ENCODE measurements at regions not wholly inside any gene's neighbourhood (a gene's known extent, or its start where the extent isn't known, plus 50 kb on each side); places are given as distances from the start of the nearest gene placed in this dataset.

DNA sequence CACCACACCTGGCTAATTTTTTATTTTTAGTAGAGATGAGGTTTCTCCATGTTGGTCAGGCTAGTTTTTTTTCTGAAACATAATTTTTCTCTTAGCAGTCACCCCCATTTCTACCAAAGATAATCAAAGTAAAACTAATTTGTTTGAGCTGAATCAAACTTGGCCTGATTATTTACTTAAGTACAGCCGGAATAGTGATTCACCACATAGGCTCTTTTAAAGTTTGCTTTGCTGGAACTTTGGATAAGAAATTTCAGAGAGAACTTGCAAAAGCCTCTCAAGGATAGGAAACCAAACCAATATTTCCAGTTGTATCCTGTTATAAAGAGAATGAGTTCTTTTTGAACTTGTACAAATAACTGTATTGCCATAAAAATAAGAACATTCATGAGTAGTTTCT, 105.0 kb upstream of the SYNCRIP start:
- TF ChIP-seq NFIC (IDR thresholded peaks at IDR 0.05) (no peak), FOXM1 (IDR thresholded peaks at IDR 0.05; ENCODE audit: borderline replicate concordance, low read depth) (no peak), TAF1 (IDR thresholded peaks at IDR 0.05; ENCODE audit: low read depth) (no peak), EP300 (IDR thresholded peaks at IDR 0.05; ENCODE audit: borderline replicate concordance) (no peak), CEBPB (IDR thresholded peaks at IDR 0.05) (no peak), CREB1 (IDR thresholded peaks at IDR 0.05; ENCODE audit: low read depth) (no peak), YY1 (IDR thresholded peaks at IDR 0.05; ENCODE audit: low read depth) (no peak), ZBTB7A (IDR thresholded peaks at IDR 0.05; ENCODE audit: low read depth) (no peak), TEAD4 (IDR thresholded peaks at IDR 0.05) (no peak), EGR1 (IDR thresholded peaks at IDR 0.05) (no peak), RAD21 (IDR thresholded peaks at IDR 0.05; ENCODE audit: low read depth) (no peak)
- TF ChIP-seq, protein P1, sequence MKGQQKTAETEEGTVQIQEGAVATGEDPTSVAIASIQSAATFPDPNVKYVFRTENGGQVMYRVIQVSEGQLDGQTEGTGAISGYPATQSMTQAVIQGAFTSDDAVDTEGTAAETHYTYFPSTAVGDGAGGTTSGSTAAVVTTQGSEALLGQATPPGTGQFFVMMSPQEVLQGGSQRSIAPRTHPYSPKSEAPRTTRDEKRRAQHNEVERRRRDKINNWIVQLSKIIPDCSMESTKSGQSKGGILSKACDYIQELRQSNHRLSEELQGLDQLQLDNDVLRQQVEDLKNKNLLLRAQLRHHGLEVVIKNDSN (IDR thresholded peaks at IDR 0.05) = no peak
- TF ChIP-seq, protein P2, sequence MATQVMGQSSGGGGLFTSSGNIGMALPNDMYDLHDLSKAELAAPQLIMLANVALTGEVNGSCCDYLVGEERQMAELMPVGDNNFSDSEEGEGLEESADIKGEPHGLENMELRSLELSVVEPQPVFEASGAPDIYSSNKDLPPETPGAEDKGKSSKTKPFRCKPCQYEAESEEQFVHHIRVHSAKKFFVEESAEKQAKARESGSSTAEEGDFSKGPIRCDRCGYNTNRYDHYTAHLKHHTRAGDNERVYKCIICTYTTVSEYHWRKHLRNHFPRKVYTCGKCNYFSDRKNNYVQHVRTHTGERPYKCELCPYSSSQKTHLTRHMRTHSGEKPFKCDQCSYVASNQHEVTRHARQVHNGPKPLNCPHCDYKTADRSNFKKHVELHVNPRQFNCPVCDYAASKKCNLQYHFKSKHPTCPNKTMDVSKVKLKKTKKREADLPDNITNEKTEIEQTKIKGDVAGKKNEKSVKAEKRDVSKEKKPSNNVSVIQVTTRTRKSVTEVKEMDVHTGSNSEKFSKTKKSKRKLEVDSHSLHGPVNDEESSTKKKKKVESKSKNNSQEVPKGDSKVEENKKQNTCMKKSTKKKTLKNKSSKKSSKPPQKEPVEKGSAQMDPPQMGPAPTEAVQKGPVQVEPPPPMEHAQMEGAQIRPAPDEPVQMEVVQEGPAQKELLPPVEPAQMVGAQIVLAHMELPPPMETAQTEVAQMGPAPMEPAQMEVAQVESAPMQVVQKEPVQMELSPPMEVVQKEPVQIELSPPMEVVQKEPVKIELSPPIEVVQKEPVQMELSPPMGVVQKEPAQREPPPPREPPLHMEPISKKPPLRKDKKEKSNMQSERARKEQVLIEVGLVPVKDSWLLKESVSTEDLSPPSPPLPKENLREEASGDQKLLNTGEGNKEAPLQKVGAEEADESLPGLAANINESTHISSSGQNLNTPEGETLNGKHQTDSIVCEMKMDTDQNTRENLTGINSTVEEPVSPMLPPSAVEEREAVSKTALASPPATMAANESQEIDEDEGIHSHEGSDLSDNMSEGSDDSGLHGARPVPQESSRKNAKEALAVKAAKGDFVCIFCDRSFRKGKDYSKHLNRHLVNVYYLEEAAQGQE (IDR thresholded peaks at IDR 0.05; ENCODE audit: low read depth) = no peak

- TF ChIP-seq, protein P1 (IDR thresholded peaks at IDR 0.05) = no peak
- TF ChIP-seq MAX (IDR thresholded peaks at IDR 0.05) (no peak), TEAD4 (IDR thresholded peaks at IDR 0.05) (no peak), EP300 (IDR thresholded peaks at IDR 0.05; ENCODE audit: borderline replicate concordance) (no peak), RAD21 (IDR thresholded peaks at IDR 0.05; ENCODE audit: low read depth) (no peak), YY1 (IDR thresholded peaks at IDR 0.05; ENCODE audit: low read depth) (no peak), CREB1 (IDR thresholded peaks at IDR 0.05; ENCODE audit: low read depth) (no peak), CEBPB (IDR thresholded peaks at IDR 0.05) (no peak), ZBTB7A (IDR thresholded peaks at IDR 0.05; ENCODE audit: low read depth) (no peak), FOXM1 (IDR thresholded peaks at IDR 0.05; ENCODE audit: borderline replicate concordance, low read depth) (no peak), EGR1 (IDR thresholded peaks at IDR 0.05) (no peak)
Observed at GRCh38 chr6:85747093-85747492, 104.4 kb upstream of the SYNCRIP start.

DNA sequence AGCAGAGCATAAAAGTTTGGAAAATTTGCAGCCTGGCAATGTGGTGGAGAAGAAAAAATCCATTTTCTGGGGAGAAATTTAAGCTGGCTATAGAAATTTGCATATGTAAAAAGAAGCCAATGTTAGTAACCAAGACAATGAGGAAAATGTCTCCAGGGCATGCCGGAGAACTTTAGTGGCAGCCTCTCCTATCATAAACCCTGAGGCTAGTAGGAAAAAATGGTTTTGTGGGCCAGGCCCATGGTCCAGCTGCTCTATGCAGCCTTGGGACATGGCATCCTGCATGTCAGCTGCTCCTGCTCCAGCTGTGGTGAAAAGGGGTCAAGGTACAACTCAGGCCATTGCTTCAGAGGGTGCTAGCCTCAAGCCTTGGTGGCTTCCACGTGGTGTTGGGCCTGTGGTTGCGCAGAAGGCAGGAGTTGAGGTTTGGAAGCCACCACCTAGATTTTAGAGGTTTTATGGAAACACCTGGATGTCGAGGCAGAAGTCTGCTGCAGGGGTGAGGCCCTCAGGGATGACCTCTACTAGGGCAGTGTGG, 101.8 kb upstream of the SYNCRIP start:
- TF ChIP-seq TEAD4 (IDR thresholded peaks at IDR 0.05) (no peak), ZBTB7A (IDR thresholded peaks at IDR 0.05; ENCODE audit: low read depth) (no peak), RAD21 (IDR thresholded peaks at IDR 0.05; ENCODE audit: low read depth) (no peak), FOXM1 (IDR thresholded peaks at IDR 0.05; ENCODE audit: borderline replicate concordance, low read depth) (no peak), YY1 (IDR thresholded peaks at IDR 0.05; ENCODE audit: low read depth) (no peak), CREB1 (IDR thresholded peaks at IDR 0.05; ENCODE audit: low read depth) (no peak), TCF12 (IDR thresholded peaks at IDR 0.05; ENCODE audit: low read depth) (no peak), CEBPB (IDR thresholded peaks at IDR 0.05) (no peak), NFIC (IDR thresholded peaks at IDR 0.05) (no peak), EP300 (IDR thresholded peaks at IDR 0.05; ENCODE audit: borderline replicate concordance) (no peak), MAX (IDR thresholded peaks at IDR 0.05) (no peak), TAF1 (IDR thresholded peaks at IDR 0.05; ENCODE audit: low read depth) (no peak), EGR1 (IDR thresholded peaks at IDR 0.05) (no peak)
- TF ChIP-seq, protein P1 (IDR thresholded peaks at IDR 0.05) = no peak

DNA sequence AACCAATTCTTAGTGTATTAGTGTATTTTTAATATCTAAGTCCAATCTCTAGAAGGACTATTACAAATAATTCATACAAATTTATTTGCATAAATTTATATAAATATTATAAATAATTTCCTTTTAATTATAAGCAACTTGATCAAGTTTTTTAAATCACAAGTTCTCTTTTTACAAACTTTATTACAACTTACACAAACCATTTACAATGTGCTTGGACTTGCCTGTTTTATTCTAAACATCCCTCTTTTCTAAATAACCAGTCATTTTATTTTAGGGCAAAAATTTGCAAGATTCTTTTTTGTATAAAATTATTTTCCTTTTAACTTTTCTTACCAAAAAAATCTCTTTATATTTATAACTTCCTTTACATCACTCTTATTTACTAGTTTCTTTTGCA, 83.5 kb upstream of the SYNCRIP start:
- TF ChIP-seq YY1 (IDR thresholded peaks at IDR 0.05; ENCODE audit: low read depth) (no peak), MAX (IDR thresholded peaks at IDR 0.05) (no peak), NFIC (IDR thresholded peaks at IDR 0.05) (no peak), CREB1 (IDR thresholded peaks at IDR 0.05; ENCODE audit: low read depth) (no peak), CEBPB (IDR thresholded peaks at IDR 0.05) (no peak), ZBTB7A (IDR thresholded peaks at IDR 0.05; ENCODE audit: low read depth) (no peak), FOXM1 (IDR thresholded peaks at IDR 0.05; ENCODE audit: borderline replicate concordance, low read depth) (no peak), TAF1 (IDR thresholded peaks at IDR 0.05; ENCODE audit: low read depth) (no peak), TEAD4 (IDR thresholded peaks at IDR 0.05) (no peak), TCF12 (IDR thresholded peaks at IDR 0.05; ENCODE audit: low read depth) (no peak), EP300 (IDR thresholded peaks at IDR 0.05; ENCODE audit: borderline replicate concordance) (no peak), RAD21 (IDR thresholded peaks at IDR 0.05; ENCODE audit: low read depth) (no peak), EGR1 (IDR thresholded peaks at IDR 0.05) (no peak)
- TF ChIP-seq, protein P2 (IDR thresholded peaks at IDR 0.05; ENCODE audit: low read depth) = no peak
- TF ChIP-seq, protein P1 (IDR thresholded peaks at IDR 0.05) = no peak
